OCI-LY1 (cell line): ENCODE measurements at regions not wholly inside any gene's neighbourhood (a gene's known extent, or its start where the extent isn't known, plus 50 kb on each side); places are given as distances from the start of the nearest gene placed in this dataset.

Experiments
- H2AFZ ChIP-seq: fragments of 200-600 bp; sonication (generic), shearing (Covaris generic); 2 replicates; pipeline ENCODE4 v1.6.0; 2014; ENCODE audit warnings: antibody characterized with exemption, mild to moderate bottlenecking, low read length
- H3F3A ChIP-seq: fragments of 200-600 bp; sonication (generic), shearing (Covaris generic); 2 replicates; pipeline ENCODE4 v1.6.0; 2014; ENCODE audit warnings: mild to moderate bottlenecking, antibody characterized with exemption, low read length, moderate library complexity; ENCODE audit not compliant: insufficient read depth
- H3K27ac ChIP-seq: fragments of 200-600 bp; sonication (generic); 2 replicates; pipeline ENCODE4 v1.5.1; 2014; ENCODE audit warnings: low read length, mixed run types, mild to moderate bottlenecking, low read depth; ENCODE audit not compliant: poor library complexity, severe bottlenecking
- H3K27me3 ChIP-seq: fragments of 200-600 bp; sonication (generic); 2 replicates; pipeline ENCODE4 v1.6.0; 2014; ENCODE audit warnings: antibody characterized with exemption, mild to moderate bottlenecking, low read length, moderate library complexity; ENCODE audit not compliant: insufficient read depth
- H3K36me3 ChIP-seq: fragments of 200-600 bp; sonication (generic); 2 replicates; pipeline ENCODE4 v1.6.1; 2014; ENCODE audit warnings: mild to moderate bottlenecking, antibody characterized with exemption, low read length, moderate library complexity, mixed read lengths; ENCODE audit not compliant: insufficient read depth
- H3K4me1 ChIP-seq: fragments of 200-600 bp; sonication (generic); 2 replicates; pipeline ENCODE4 v1.5.1; 2014; ENCODE audit warnings: mild to moderate bottlenecking, low read length, moderate library complexity; ENCODE audit not compliant: insufficient read depth, severe bottlenecking
- H3K4me2 ChIP-seq: fragments of 200-600 bp; sonication (generic), shearing (Covaris generic); 2 replicates; pipeline ENCODE4 v1.6.1; 2014; ENCODE audit warnings: low read length
- H3K4me3 ChIP-seq: fragments of 200-600 bp; sonication (generic); 2 replicates; pipeline ENCODE4 v1.5.1; 2014; ENCODE audit warnings: low read length, low read depth, mild to moderate bottlenecking, mixed read lengths; ENCODE audit not compliant: poor library complexity, severe bottlenecking
- H3K79me2 ChIP-seq: fragments of 200-600 bp; shearing (Covaris generic); 2 replicates; pipeline ENCODE4 v1.6.1; 2016; ENCODE audit warnings: mixed run types, low read length, mixed read lengths; ENCODE audit not compliant: insufficient read depth
- H3K9ac ChIP-seq: fragments of 200-600 bp; sonication (generic), shearing (Covaris generic); 2 replicates; pipeline ENCODE4 v1.6.1; 2014; ENCODE audit warnings: mild to moderate bottlenecking, low read length, mixed read lengths
- H3K9me2 ChIP-seq: fragments of 200-600 bp; sonication (generic), shearing (Covaris generic); 2 replicates; pipeline ENCODE4 v1.6.1; 2014; ENCODE audit warnings: low read depth, mild to moderate bottlenecking, low read length, mixed read lengths
- H3K9me3 ChIP-seq: fragments of 200-600 bp; shearing (Covaris generic); 2 replicates; pipeline ENCODE4 v1.6.1; 2014; ENCODE audit warnings: low read length, mixed read lengths
- H4K20me1 ChIP-seq: fragments of 200-600 bp; sonication (generic), shearing (Covaris generic); 2 replicates; pipeline ENCODE4 v1.6.0; 2016; ENCODE audit warnings: mild to moderate bottlenecking, low read length; ENCODE audit not compliant: insufficient read depth
- EZH2 ChIP-seq: fragments of 200-600 bp; sonication (generic), shearing (Covaris generic); IDR thresholded peaks from 2 replicates; pipeline ENCODE4 v1.8.0; 2017; ENCODE audit warnings: borderline replicate concordance, mixed run types, mild to moderate bottlenecking, antibody characterized with exemption, low read length, moderate library complexity, mixed read lengths
- TF ChIP-seq, protein P1 (sequence below): fragments of 200-600 bp; sonication (generic), shearing (Covaris generic); IDR thresholded peaks from 2 replicates; pipeline ENCODE4 v1.5.1; 2017; ENCODE audit warnings: mild to moderate bottlenecking, antibody characterized with exemption, low read length, moderate library complexity, mixed read lengths

DNA sequence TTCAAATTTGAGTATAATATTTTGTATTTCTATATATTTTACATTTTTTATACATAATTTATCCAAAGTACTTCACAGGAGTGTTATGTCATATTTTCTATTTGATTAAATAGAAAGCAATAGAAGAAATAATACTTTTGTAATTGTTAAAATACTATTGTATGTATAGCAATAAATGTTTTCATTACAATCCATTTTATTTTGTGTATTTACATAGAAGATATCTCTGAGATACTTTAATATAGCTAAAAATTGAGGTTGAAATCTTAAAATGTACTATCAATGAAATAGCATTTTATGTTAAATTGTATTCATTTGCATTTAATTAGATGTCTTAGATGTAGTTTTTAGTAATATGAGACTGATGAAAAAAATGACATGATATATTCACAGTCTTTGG is 1109.6 kb upstream of the MIR17HG start:
- no peaks in the 10 kb centered on the region for H3K79me2 ChIP-seq
- no peaks in the 10 kb centered on the region for H3K27me3 ChIP-seq
- no peaks in the 10 kb centered on the region for H3K9me2 ChIP-seq
- H3K36me3 ChIP-seq: no peaks in the 10 kb centered on the region
- H3K27ac ChIP-seq: no peak overlapping the region
- TF ChIP-seq, protein P1, sequence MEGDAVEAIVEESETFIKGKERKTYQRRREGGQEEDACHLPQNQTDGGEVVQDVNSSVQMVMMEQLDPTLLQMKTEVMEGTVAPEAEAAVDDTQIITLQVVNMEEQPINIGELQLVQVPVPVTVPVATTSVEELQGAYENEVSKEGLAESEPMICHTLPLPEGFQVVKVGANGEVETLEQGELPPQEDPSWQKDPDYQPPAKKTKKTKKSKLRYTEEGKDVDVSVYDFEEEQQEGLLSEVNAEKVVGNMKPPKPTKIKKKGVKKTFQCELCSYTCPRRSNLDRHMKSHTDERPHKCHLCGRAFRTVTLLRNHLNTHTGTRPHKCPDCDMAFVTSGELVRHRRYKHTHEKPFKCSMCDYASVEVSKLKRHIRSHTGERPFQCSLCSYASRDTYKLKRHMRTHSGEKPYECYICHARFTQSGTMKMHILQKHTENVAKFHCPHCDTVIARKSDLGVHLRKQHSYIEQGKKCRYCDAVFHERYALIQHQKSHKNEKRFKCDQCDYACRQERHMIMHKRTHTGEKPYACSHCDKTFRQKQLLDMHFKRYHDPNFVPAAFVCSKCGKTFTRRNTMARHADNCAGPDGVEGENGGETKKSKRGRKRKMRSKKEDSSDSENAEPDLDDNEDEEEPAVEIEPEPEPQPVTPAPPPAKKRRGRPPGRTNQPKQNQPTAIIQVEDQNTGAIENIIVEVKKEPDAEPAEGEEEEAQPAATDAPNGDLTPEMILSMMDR: no peak
- no peak for TF ChIP-seq EZH2
- H2AFZ ChIP-seq: no peak overlapping the region
- no peaks in the 10 kb centered on the region for H3F3A ChIP-seq
- no peaks in the 10 kb centered on the region; the same call in 1 of the 2 replicates for H4K20me1 ChIP-seq
- no peak overlapping the region for H3K9ac ChIP-seq
- no peak overlapping the region for H3K4me2 ChIP-seq
- no peaks in the 10 kb centered on the region for H3K4me1 ChIP-seq
- no peak overlapping the region for H3K4me3 ChIP-seq
- H3K9me3 ChIP-seq: no peaks in the 10 kb centered on the region

DNA sequence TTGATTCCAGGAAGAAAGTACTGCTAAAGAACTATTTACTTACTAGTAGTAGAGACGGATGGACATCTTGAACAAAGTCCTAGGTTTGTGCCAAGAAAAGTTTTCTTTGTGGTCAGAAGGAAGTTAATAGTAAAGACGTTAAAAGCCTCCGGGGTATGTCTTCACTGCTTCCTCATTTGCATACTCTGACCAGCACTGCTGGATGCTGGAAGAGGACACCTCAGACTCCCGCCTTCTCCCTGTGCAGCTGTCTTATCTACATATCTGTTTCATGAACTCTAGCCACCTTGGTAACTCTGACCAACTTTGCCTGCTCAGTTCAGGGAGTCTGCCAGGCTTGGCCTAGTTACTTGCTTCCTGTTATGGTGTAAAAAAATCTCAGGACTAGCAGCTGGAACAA is 1109.1 kb upstream of the MIR17HG start:
- Histone ChIP-seq H3K79me2 (no peaks in the 10 kb centered on the region), H4K20me1 (no peaks in the 10 kb centered on the region; the same call in 1 of the 2 replicates), H3K4me3 (no peak overlapping the region), H3K9ac (no peak overlapping the region), H3K27ac (no peak overlapping the region), H3K36me3 (no peaks in the 10 kb centered on the region), H3K27me3 (no peaks in the 10 kb centered on the region), H3F3A (no peaks in the 10 kb centered on the region), H3K4me2 (no peak overlapping the region), H3K9me2 (no peaks in the 10 kb centered on the region), H3K4me1 (no peaks in the 10 kb centered on the region), H3K9me3 (no peaks in the 10 kb centered on the region), H2AFZ (no peak overlapping the region)
- no peak for TF ChIP-seq EZH2
- TF ChIP-seq, protein P1: no peak

DNA sequence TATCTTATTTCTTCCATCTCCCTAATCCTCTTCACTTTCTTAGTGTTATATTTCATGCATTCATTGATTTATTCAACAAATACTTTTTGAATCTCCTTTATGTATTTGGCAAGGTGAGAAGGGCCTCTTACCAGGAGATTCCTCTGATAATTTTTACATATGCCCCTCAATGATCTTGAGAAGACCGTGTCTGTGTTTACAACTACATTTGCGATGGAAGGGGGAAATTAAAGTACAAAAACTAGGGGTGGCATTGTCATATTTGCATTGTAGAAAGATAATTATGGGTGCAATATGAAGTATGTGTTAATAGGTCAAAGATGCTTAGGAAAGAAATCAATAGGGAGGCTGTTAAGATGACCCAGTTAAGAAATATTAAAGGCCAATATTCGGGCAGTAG is 1108.4 kb upstream of the MIR17HG start:
- no peaks in the 10 kb centered on the region for H3K79me2 ChIP-seq
- no peaks in the 10 kb centered on the region for H3K27me3 ChIP-seq
- peaks cover 2% of the 10 kb centered on the region; the same call in 1 of the 2 replicates for H3K9me2 ChIP-seq
- H3K27ac ChIP-seq: no peak overlapping the region
- no peaks in the 10 kb centered on the region for H3K4me1 ChIP-seq
- no peaks in the 10 kb centered on the region for H3K9me3 ChIP-seq
- TF ChIP-seq, protein P1: no peak
- TF ChIP-seq EZH2: no peak
- no peak overlapping the region for H3K4me2 ChIP-seq
- H2AFZ ChIP-seq: no peak overlapping the region
- no peaks in the 10 kb centered on the region for H3F3A ChIP-seq
- no peak overlapping the region for H3K9ac ChIP-seq
- no peaks in the 10 kb centered on the region; the same call in 1 of the 2 replicates for H4K20me1 ChIP-seq
- H3K4me3 ChIP-seq: no peak overlapping the region
- H3K36me3 ChIP-seq: no peaks in the 10 kb centered on the region
